ENCODE measurements at regions not wholly inside any gene's neighbourhood (a gene's known extent, or its start where the extent isn't known, plus 50 kb on each side); places are given as distances from the start of the nearest gene placed in this dataset.

DNA sequence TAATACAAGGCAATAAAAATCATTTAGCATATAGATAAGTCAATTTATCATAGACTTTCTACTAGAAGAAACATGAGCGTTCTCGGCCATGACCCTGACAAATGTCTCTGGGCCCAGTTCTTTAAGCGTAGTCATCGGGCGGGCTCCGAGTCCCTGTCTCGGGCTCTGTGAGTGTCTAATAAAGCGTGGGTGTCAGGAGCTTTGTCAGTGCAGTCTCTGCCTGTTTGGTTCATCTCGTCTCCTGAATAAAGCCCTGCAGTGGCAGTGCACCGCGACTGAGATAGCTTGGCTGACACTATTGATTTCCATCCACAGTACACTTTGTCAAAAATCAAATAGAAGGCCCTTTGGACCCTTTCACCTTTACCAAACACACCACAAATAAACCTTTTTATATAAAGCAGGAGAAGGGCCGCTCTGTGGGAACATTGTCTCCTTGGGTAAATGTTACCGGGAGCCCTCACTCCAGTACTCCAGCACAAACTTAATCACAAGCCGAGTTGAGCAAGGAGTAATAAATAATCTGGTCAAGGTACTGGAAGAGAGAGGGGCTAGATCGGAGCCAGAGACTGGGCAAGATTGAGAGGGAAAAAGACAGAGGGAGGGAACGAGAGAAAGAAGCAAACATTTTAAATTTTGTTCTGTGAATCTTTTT lies 368.2 kb upstream of the TSHZ3 start:
- H4K20me1 ChIP-seq (ENCODE audit: control insufficient read depth, extremely low read depth, insufficient read depth, low read length): no peaks in the 10 kb centered on the region
- H3K4me2 ChIP-seq (ENCODE audit: control insufficient read depth, extremely low read depth, insufficient read depth, low read depth, low read length): no peak overlapping the region
- H3K9me3 ChIP-seq (ENCODE audit: control insufficient read depth, low read depth, low read length): no peaks in the 10 kb centered on the region
- FAIRE-seq (no peak), DNase-seq (ENCODE audit: low read depth, low spot score) (no peak)
- no peak overlapping the region for H3K27ac ChIP-seq (ENCODE audit: control insufficient read depth, insufficient read depth, low read length)
- H3K79me2 ChIP-seq (ENCODE audit: control insufficient read depth, insufficient read depth, low read length): no peaks in the 10 kb centered on the region
- no peaks in the 10 kb centered on the region for H3K9me1 ChIP-seq (ENCODE audit: control insufficient read depth, extremely low read depth, insufficient read depth, low read length)
- H3K9ac ChIP-seq (ENCODE audit: control insufficient read depth, extremely low read depth, insufficient read depth, low read length): no peak overlapping the region
- H2AFZ ChIP-seq (ENCODE audit: control insufficient read depth, low read length): no peak overlapping the region
- no peaks in the 10 kb centered on the region for H3K4me1 ChIP-seq (ENCODE audit: control insufficient read depth, extremely low read depth, insufficient read depth, low read length)
- no peak for TF ChIP-seq CTCF (optimal IDR thresholded peaks at IDR 0.05 in 1 of 3, IDR thresholded peaks at IDR 0.05 in 1 of 3, conservative IDR thresholded peaks at IDR 0.05 in 1 of 3; ENCODE audit: extremely low read depth in 1 of 3, insufficient read depth in 2 of 3, low read length in 3 of 3)
- TF ChIP-seq EZH2 (IDR thresholded peaks at IDR 0.05; ENCODE audit: low read length): no peak
- no peak overlapping the region for H3K4me3 ChIP-seq (ENCODE audit: control insufficient read depth in 2 of 3, extremely low read depth in 1 of 3, insufficient read depth in 2 of 3, low read depth in 1 of 3, low read length in 3 of 3)
- no peaks in the 10 kb centered on the region for H3K36me3 ChIP-seq (ENCODE audit: control insufficient read depth in 2 of 2, extremely low read depth in 1 of 2, insufficient read depth in 2 of 2, low read length in 2 of 2)
- dilution Hi-C loops (cut with MboI; ENCODE audit: extremely low pct_ligation_motif_present, low sequenced_read_pairs): no loop called here
- H3K27me3 ChIP-seq (ENCODE audit: control insufficient read depth, extremely low read depth, insufficient read depth, low read length): no peaks in the 10 kb centered on the region

DNA sequence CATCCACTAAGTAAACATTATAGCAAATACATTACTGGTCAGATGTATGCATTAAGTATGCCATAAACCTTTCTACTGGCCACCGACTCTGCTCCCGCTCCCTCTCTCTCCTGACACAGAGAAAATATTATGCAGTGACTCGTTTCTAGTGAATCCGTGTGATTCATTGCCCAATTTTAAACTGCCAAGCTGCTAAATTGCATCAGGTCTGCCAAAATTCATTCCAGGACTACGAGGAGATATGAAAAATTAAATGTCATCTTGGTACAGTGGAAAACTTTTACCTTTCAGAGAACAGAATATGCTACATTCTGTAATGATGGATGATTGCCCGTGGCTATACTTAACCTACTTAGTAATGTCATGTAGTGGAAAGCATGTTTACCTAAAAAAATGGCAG lies 368.8 kb upstream of the TSHZ3 start:
- no peak for FAIRE-seq
- no peaks in the 10 kb centered on the region for H3K36me3 ChIP-seq (ENCODE audit: control insufficient read depth in 2 of 2, extremely low read depth in 1 of 2, insufficient read depth in 2 of 2, low read length in 2 of 2)
- H3K4me2 ChIP-seq (ENCODE audit: control insufficient read depth, extremely low read depth, insufficient read depth, low read depth, low read length): no peak overlapping the region
- H3K4me1 ChIP-seq (ENCODE audit: control insufficient read depth, extremely low read depth, insufficient read depth, low read length): no peaks in the 10 kb centered on the region
- no peak overlapping the region for H2AFZ ChIP-seq (ENCODE audit: control insufficient read depth, low read length)
- H3K9me3 ChIP-seq (ENCODE audit: control insufficient read depth, low read depth, low read length): no peaks in the 10 kb centered on the region
- TF ChIP-seq EZH2 (IDR thresholded peaks at IDR 0.05; ENCODE audit: low read length): no peak
- no peak for TF ChIP-seq CTCF (optimal IDR thresholded peaks at IDR 0.05 in 1 of 3, IDR thresholded peaks at IDR 0.05 in 1 of 3, conservative IDR thresholded peaks at IDR 0.05 in 1 of 3; ENCODE audit: extremely low read depth in 1 of 3, insufficient read depth in 2 of 3, low read length in 3 of 3)
- DNase-seq (ENCODE audit: low read depth, low spot score): no peak
- no peak overlapping the region for H3K27ac ChIP-seq (ENCODE audit: control insufficient read depth, insufficient read depth, low read length)
- dilution Hi-C loops (cut with MboI; ENCODE audit: extremely low pct_ligation_motif_present, low sequenced_read_pairs): no loop called here
- no peaks in the 10 kb centered on the region for H4K20me1 ChIP-seq (ENCODE audit: control insufficient read depth, extremely low read depth, insufficient read depth, low read length)
- no peaks in the 10 kb centered on the region for H3K9me1 ChIP-seq (ENCODE audit: control insufficient read depth, extremely low read depth, insufficient read depth, low read length)
- no peaks in the 10 kb centered on the region for H3K27me3 ChIP-seq (ENCODE audit: control insufficient read depth, extremely low read depth, insufficient read depth, low read length)
- H3K4me3 ChIP-seq (ENCODE audit: control insufficient read depth in 2 of 3, extremely low read depth in 1 of 3, insufficient read depth in 2 of 3, low read depth in 1 of 3, low read length in 3 of 3): no peak overlapping the region
- no peak overlapping the region for H3K9ac ChIP-seq (ENCODE audit: control insufficient read depth, extremely low read depth, insufficient read depth, low read length)
- H3K79me2 ChIP-seq (ENCODE audit: control insufficient read depth, insufficient read depth, low read length): no peaks in the 10 kb centered on the region

All from keratinocyte (primary cell).